ENCODE measurements at regions not wholly inside any gene's neighbourhood (a gene's known extent, or its start where the extent isn't known, plus 50 kb on each side); places are given as distances from the start of the nearest gene placed in this dataset.

- no peaks in the 10 kb centered on the region for H3K36me3 Mint-ChIP-seq (ENCODE audit: low read depth, unreplicated experiment)
- no peak overlapping the region for H3K9ac ChIP-seq (ENCODE audit: low read length)
- TF ChIP-seq CTCF (IDR thresholded peaks at IDR 0.05; ENCODE audit: insufficient read depth, low read depth, low read length): no peak
- TF ChIP-seq EZH2 (IDR thresholded peaks at IDR 0.05; ENCODE audit: insufficient read depth, low read length): no peak
- H3K27me3 ChIP-seq (ENCODE audit: insufficient read depth, low read length): no peaks in the 10 kb centered on the region
- no peaks in the 10 kb centered on the region for H3K27me3 Mint-ChIP-seq (ENCODE audit: low read depth, unreplicated experiment)
- H3K4me3 ChIP-seq (ENCODE audit: insufficient read depth, low read depth, low read length): no peak overlapping the region
- no peaks in the 10 kb centered on the region for H3K36me3 ChIP-seq (ENCODE audit: insufficient read depth, low read length)
- H3K4me1 Mint-ChIP-seq (ENCODE audit: low read depth, unreplicated experiment): peaks cover 4% of the 10 kb centered on the region
- no peaks in the 10 kb centered on the region for H4K20me1 ChIP-seq (ENCODE audit: insufficient read depth, low read length)
- DNase-seq (ENCODE audit: low read depth) (no peak), FAIRE-seq (no peak)
- H3K79me2 ChIP-seq (ENCODE audit: insufficient read depth, low read length): no peaks in the 10 kb centered on the region
- H3K27ac ChIP-seq (ENCODE audit: low read depth, low read length): no peak overlapping the region
- no peaks in the 10 kb centered on the region for H3K9me3 Mint-ChIP-seq (ENCODE audit: unreplicated experiment)
- H3K4me3 Mint-ChIP-seq (ENCODE audit: unreplicated experiment): no peak overlapping the region
- peak overlapping the region; percentile 44 for H2AFZ ChIP-seq (ENCODE audit: low read depth, low read length)
- no peaks in the 10 kb centered on the region for H3K4me1 ChIP-seq (ENCODE audit: insufficient read depth, low read length)
- H3K27ac Mint-ChIP-seq (ENCODE audit: unreplicated experiment): peak overlapping the region; percentile 29
- H3K9me3 ChIP-seq (ENCODE audit: insufficient read depth, low read depth, low read length): no peaks in the 10 kb centered on the region
- H3K4me2 ChIP-seq (ENCODE audit: low read length): no peak overlapping the region
These were observed 426.1 kb downstream of the PTPRC start for GRCh38 chr1:199064971-199065370.

GRCh38 chr1:199067483-199067882 is 428.6 kb downstream of the PTPRC start:
- H3K27ac ChIP-seq (ENCODE audit: low read depth, low read length): no peak overlapping the region
- H3K36me3 ChIP-seq (ENCODE audit: insufficient read depth, low read length): no peaks in the 10 kb centered on the region
- no peak for FAIRE-seq
- H3K4me2 ChIP-seq (ENCODE audit: low read length): no peak overlapping the region
- Mint-ChIP-seq H3K4me3 (ENCODE audit: unreplicated experiment) (no peak overlapping the region), H3K9me3 (ENCODE audit: unreplicated experiment) (no peaks in the 10 kb centered on the region), H3K36me3 (ENCODE audit: low read depth, unreplicated experiment) (no peaks in the 10 kb centered on the region), H3K27ac (ENCODE audit: unreplicated experiment) (no peak overlapping the region), H3K27me3 (ENCODE audit: low read depth, unreplicated experiment) (no peaks in the 10 kb centered on the region), H3K4me1 (ENCODE audit: low read depth, unreplicated experiment) (peaks cover 4% of the 10 kb centered on the region)
- H2AFZ ChIP-seq (ENCODE audit: low read depth, low read length): no peak overlapping the region
- H3K9ac ChIP-seq (ENCODE audit: low read length): no peak overlapping the region
- no peak for DNase-seq (ENCODE audit: low read depth)
- no peaks in the 10 kb centered on the region for H3K27me3 ChIP-seq (ENCODE audit: insufficient read depth, low read length)
- H3K9me3 ChIP-seq (ENCODE audit: insufficient read depth, low read depth, low read length): no peaks in the 10 kb centered on the region
- no peaks in the 10 kb centered on the region for H3K4me1 ChIP-seq (ENCODE audit: insufficient read depth, low read length)
- H3K79me2 ChIP-seq (ENCODE audit: insufficient read depth, low read length): no peaks in the 10 kb centered on the region
- no peak for TF ChIP-seq CTCF (IDR thresholded peaks at IDR 0.05; ENCODE audit: insufficient read depth, low read depth, low read length)
- TF ChIP-seq EZH2 (IDR thresholded peaks at IDR 0.05; ENCODE audit: insufficient read depth, low read length): no peak
- no peak overlapping the region for H3K4me3 ChIP-seq (ENCODE audit: insufficient read depth, low read depth, low read length)
- H4K20me1 ChIP-seq (ENCODE audit: insufficient read depth, low read length): no peaks in the 10 kb centered on the region

GRCh38 chr1:199071080-199071479 is 432.2 kb downstream of the PTPRC start:
- Histone ChIP-seq H3K4me2 (ENCODE audit: low read length) (no peak overlapping the region), H3K27ac (ENCODE audit: low read depth, low read length) (no peak overlapping the region), H4K20me1 (ENCODE audit: insufficient read depth, low read length) (no peaks in the 10 kb centered on the region), H3K9me3 (ENCODE audit: insufficient read depth, low read depth, low read length) (no peaks in the 10 kb centered on the region), H3K4me3 (ENCODE audit: insufficient read depth, low read depth, low read length) (no peak overlapping the region), H3K36me3 (ENCODE audit: insufficient read depth, low read length) (no peaks in the 10 kb centered on the region), H3K27me3 (ENCODE audit: insufficient read depth, low read length) (no peaks in the 10 kb centered on the region), H3K9ac (ENCODE audit: low read length) (no peak overlapping the region), H3K79me2 (ENCODE audit: insufficient read depth, low read length) (no peaks in the 10 kb centered on the region), H2AFZ (ENCODE audit: low read depth, low read length) (no peak overlapping the region), H3K4me1 (ENCODE audit: insufficient read depth, low read length) (no peaks in the 10 kb centered on the region)
- Mint-ChIP-seq H3K4me3 (ENCODE audit: unreplicated experiment) (no peak overlapping the region), H3K27me3 (ENCODE audit: low read depth, unreplicated experiment) (no peaks in the 10 kb centered on the region), H3K27ac (ENCODE audit: unreplicated experiment) (no peak overlapping the region), H3K9me3 (ENCODE audit: unreplicated experiment) (no peaks in the 10 kb centered on the region), H3K36me3 (ENCODE audit: low read depth, unreplicated experiment) (no peaks in the 10 kb centered on the region), H3K4me1 (ENCODE audit: low read depth, unreplicated experiment) (no peaks in the 10 kb centered on the region)
- FAIRE-seq: no peak
- DNase-seq (ENCODE audit: low read depth): no peak
- TF ChIP-seq CTCF (IDR thresholded peaks at IDR 0.05; ENCODE audit: insufficient read depth, low read depth, low read length) (no peak), EZH2 (IDR thresholded peaks at IDR 0.05; ENCODE audit: insufficient read depth, low read length) (no peak)

Data from astrocyte (in vitro differentiated cells and primary cell).